Fibroblast of lung (primary cell): ENCODE measurements at regions not wholly inside any gene's neighbourhood (a gene's known extent, or its start where the extent isn't known, plus 50 kb on each side); places are given as distances from the start of the nearest gene placed in this dataset.

Source experiments
- DNase-seq, 2 donors: peaks; one replicate each; pipeline versions ENCODE4 v3.0.0 to v3.0.0-alpha.2; 2010; ENCODE audit warnings: low read depth in 2 of 2
- H2AFZ ChIP-seq: 2 replicates; pipeline ENCODE4 v1.5.1; 2012; ENCODE audit warnings: low read length, control low read depth, inconsistent platforms
- H3K27ac ChIP-seq: 2 replicates; pipeline ENCODE4 v1.5.1; 2011; ENCODE audit warnings: low read length, control low read depth; ENCODE audit not compliant: insufficient read depth
- H3K27me3 ChIP-seq: 2 replicates; pipeline ENCODE4 v1.5.1; 2011; ENCODE audit warnings: mild to moderate bottlenecking, low read length; ENCODE audit not compliant: control insufficient read depth, insufficient read depth
- H3K36me3 ChIP-seq: 2 replicates; pipeline ENCODE4 v1.5.1; 2011; ENCODE audit warnings: low read length; ENCODE audit not compliant: control insufficient read depth, insufficient read depth
- H3K4me1 ChIP-seq: 2 replicates; pipeline ENCODE4 v1.5.1; 2011; ENCODE audit warnings: low read length; ENCODE audit not compliant: control insufficient read depth, insufficient read depth; ENCODE audit errors: extremely low read depth
- H3K4me2 ChIP-seq: 2 replicates; pipeline ENCODE4 v1.5.1; 2011; ENCODE audit warnings: low read length, control low read depth; ENCODE audit not compliant: insufficient read depth; ENCODE audit errors: extremely low read depth
- H3K4me3 ChIP-seq, 4 experiments: fragments of 200-600 bp in 1 of 4; sonication (generic) in 1 of 4; replicated peaks in 1 of 4; 2 replicates each; pipeline ENCODE4 v1.5.1; 2011 to 2016; ENCODE audit warnings: low read length in 4 of 4, low read depth in 3 of 4, mild to moderate bottlenecking in 3 of 4, control low read depth in 2 of 4, inconsistent platforms in 1 of 4, mixed read lengths in 1 of 4; ENCODE audit not compliant: insufficient read depth in 1 of 4; ENCODE audit errors: control extremely low read depth in 1 of 4
- H3K79me2 ChIP-seq: 2 replicates; pipeline ENCODE4 v1.5.1; 2012; ENCODE audit warnings: mild to moderate bottlenecking, low read length, inconsistent platforms; ENCODE audit not compliant: control insufficient read depth, insufficient read depth
- H3K9ac ChIP-seq: 2 replicates; pipeline ENCODE4 v1.5.1; 2011; ENCODE audit warnings: mild to moderate bottlenecking, low read length, control low read depth; ENCODE audit not compliant: insufficient read depth
- H3K9me3 ChIP-seq: 2 replicates; pipeline ENCODE4 v1.5.1; 2012; ENCODE audit warnings: low read depth, low read length; ENCODE audit not compliant: control insufficient read depth, insufficient read depth
- H4K20me1 ChIP-seq: 2 replicates; pipeline ENCODE4 v1.5.1; 2011; ENCODE audit warnings: low read length; ENCODE audit not compliant: control insufficient read depth, insufficient read depth; ENCODE audit errors: extremely low read depth
- EZH2 ChIP-seq: IDR thresholded peaks from 2 replicates; pipeline ENCODE4 v1.5.1; 2012; ENCODE audit warnings: low read length, control low read depth, mild to moderate bottlenecking; ENCODE audit errors: missing control alignments
- TF ChIP-seq, protein P1 (sequence below), 2 donors: IDR thresholded peaks in 1 of 2; conservative IDR thresholded peaks in 1 of 2; 1 replicate in 1 of 2; 2 replicates in 1 of 2; pipeline ENCODE4 v1.5.1; 2011 to 2012; ENCODE audit warnings: low read length in 2 of 2, control low read depth in 1 of 2, inconsistent platforms in 1 of 2, low read depth in 1 of 2, mild to moderate bottlenecking in 1 of 2

DNA sequence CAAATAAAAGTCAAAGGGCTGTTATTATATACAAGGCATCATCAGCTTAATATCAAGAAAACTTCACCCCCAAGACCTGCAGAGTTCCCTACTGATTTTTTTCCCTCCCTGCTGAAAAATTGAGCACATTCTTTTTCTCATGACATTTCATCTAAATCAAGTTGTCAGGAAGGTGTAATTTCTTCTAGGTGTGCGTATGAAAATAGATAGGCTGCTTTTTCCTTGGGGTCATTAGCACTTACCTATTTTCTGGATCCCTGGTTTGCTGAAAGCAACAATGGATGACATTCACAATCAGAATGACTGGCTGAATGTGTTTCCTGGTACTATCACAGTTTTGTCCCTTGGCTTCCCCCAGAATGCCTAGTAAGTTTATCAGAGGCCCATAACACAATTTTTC, 225.0 kb upstream of the KIRREL3 start:
- Histone ChIP-seq H3K9ac (no peak overlapping the region), H3K27ac (no peak overlapping the region), H3K4me2 (no peak overlapping the region), H4K20me1 (no peaks in the 10 kb centered on the region), H3K4me1 (no peaks in the 10 kb centered on the region), H3K9me3 (no peaks in the 10 kb centered on the region), H3K27me3 (no peaks in the 10 kb centered on the region), H3K4me3 (no peak overlapping the region), H3K79me2 (no peaks in the 10 kb centered on the region), H2AFZ (no peak overlapping the region), H3K36me3 (no peaks in the 10 kb centered on the region)
- no peak for TF ChIP-seq EZH2
- TF ChIP-seq, protein P1, sequence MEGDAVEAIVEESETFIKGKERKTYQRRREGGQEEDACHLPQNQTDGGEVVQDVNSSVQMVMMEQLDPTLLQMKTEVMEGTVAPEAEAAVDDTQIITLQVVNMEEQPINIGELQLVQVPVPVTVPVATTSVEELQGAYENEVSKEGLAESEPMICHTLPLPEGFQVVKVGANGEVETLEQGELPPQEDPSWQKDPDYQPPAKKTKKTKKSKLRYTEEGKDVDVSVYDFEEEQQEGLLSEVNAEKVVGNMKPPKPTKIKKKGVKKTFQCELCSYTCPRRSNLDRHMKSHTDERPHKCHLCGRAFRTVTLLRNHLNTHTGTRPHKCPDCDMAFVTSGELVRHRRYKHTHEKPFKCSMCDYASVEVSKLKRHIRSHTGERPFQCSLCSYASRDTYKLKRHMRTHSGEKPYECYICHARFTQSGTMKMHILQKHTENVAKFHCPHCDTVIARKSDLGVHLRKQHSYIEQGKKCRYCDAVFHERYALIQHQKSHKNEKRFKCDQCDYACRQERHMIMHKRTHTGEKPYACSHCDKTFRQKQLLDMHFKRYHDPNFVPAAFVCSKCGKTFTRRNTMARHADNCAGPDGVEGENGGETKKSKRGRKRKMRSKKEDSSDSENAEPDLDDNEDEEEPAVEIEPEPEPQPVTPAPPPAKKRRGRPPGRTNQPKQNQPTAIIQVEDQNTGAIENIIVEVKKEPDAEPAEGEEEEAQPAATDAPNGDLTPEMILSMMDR (conservative IDR thresholded peaks at IDR 0.05 in 1 of 2, IDR thresholded peaks at IDR 0.05 in 1 of 2; ENCODE audit: low read depth in 1 of 2, low read length in 2 of 2), result no peak
- no peak for DNase-seq

DNA sequence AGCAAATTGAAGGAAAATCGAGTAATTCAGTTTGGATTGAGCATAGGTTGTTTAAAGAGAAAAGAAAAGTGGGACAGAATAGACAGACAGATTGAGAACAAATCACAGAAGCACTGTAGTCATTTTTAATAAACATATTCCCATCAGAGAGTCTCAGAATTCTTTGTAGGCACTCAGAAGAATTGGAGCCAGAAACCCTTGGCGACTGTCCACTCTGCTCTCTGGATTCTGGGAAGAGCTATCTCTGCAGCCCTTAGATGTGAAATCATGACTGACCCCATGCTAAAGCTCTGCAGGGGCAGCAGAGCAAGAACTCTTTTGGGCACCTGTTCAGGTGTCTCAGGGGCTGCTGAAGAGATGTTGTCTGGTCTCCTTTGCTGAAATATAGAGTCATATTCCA, 223.7 kb upstream of the KIRREL3 start:
- no peaks in the 10 kb centered on the region for H3K4me1 ChIP-seq
- no peak overlapping the region for H3K9ac ChIP-seq
- no peak overlapping the region for H3K4me3 ChIP-seq
- H4K20me1 ChIP-seq, result no peaks in the 10 kb centered on the region
- no peaks in the 10 kb centered on the region for H3K36me3 ChIP-seq
- no peaks in the 10 kb centered on the region for H3K27me3 ChIP-seq
- no peak overlapping the region for H3K27ac ChIP-seq
- DNase-seq, result no peak
- H3K9me3 ChIP-seq, result no peaks in the 10 kb centered on the region
- no peak overlapping the region for H2AFZ ChIP-seq
- no peak overlapping the region for H3K4me2 ChIP-seq
- TF ChIP-seq EZH2, result no peak
- TF ChIP-seq, protein P1 (conservative IDR thresholded peaks at IDR 0.05 in 1 of 2, IDR thresholded peaks at IDR 0.05 in 1 of 2; ENCODE audit: low read depth in 1 of 2, low read length in 2 of 2), result no peak
- H3K79me2 ChIP-seq, result no peaks in the 10 kb centered on the region

DNA sequence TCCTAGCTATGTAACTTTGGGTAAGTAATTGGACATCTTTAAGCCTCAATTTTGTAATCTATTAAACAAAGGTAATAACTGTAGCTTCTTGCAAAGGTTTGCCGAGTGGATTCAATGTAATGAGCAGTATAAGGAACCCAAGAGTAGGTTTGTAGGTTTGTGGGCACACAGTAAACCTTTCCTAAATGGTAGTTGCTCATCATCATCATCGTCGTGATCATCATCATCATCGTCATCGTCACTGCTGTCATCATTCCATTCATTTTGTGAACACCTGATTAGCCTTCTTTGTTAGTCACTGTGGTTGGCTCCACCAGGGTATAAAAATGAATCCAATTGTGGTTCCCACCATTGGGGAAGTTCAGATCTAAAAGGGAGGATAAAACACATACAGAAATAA, 223.1 kb upstream of the KIRREL3 start:
- Histone ChIP-seq H3K36me3 (no peaks in the 10 kb centered on the region), H3K27ac (no peak overlapping the region), H3K4me2 (no peak overlapping the region), H3K4me1 (no peaks in the 10 kb centered on the region), H4K20me1 (no peaks in the 10 kb centered on the region), H3K9ac (no peak overlapping the region), H3K4me3 (no peak overlapping the region), H3K9me3 (no peaks in the 10 kb centered on the region), H3K27me3 (no peaks in the 10 kb centered on the region), H2AFZ (no peak overlapping the region), H3K79me2 (no peaks in the 10 kb centered on the region)
- TF ChIP-seq, protein P1 (conservative IDR thresholded peaks at IDR 0.05 in 1 of 2, IDR thresholded peaks at IDR 0.05 in 1 of 2; ENCODE audit: low read depth in 1 of 2, low read length in 2 of 2), result no peak
- no peak for TF ChIP-seq EZH2
- DNase-seq, result no peak
